ENCODE measurements at regions not wholly inside any gene's neighbourhood (a gene's known extent, or its start where the extent isn't known, plus 50 kb on each side); places are given as distances from the start of the nearest gene placed in this dataset.
"Not testable (repeated sequence)": the region's sequence is repeated elsewhere in the genome, so short reads cannot be mapped to it uniquely, and the experiment has no call there.

- DNase-seq = no peak
These were observed 50.7 kb upstream of the KLF7 start for GRCh38 chr2:207216457-207216856.

DNA sequence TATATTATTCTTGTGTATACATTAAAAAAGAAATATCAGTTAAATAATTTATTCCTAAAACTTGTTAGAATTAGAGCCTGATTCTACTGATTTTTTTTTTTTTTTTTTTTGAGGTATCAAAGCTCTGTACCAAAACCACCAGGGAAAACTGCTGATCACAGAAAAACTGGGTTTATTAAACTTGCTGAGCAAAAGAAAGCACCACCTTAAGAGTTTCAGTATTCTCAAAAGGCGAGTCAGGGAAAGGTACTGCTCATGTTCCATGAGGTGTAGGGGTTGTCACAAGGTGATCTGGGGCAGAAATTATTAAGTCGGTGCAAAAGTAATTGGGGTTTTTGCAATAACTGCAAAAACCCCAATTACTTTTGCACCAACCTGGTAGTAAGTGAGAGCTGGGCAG, 51.7 kb upstream of the KLF7 start:
- DNase-seq = no peak

DNA sequence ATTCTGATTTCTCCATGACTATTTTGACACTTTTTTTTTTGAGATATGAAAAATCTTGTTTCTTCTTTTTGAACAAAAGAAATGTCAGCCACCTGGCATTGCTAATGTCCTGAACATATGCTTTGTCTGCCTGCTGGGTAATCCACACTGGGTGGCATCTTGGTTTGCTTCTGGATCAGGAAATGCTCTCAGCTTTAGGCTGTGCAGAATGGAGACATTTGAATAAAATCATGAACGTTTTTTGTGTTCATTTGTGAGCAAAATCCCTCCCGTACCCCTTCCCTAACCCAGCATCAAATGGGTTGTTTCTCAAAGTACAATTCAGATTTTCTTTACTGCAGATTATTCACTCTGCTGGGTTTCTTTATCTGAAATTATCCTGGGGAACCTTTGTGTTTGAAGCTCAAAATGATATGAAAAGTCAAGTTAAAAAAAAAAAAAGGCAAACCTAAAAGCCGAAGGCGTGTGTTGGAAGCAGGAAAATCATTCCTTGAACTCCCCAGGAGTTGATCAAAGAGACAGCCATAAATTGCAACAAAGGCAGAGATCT, 53.4 kb upstream of the KLF7 start:
- no peak for DNase-seq

- no peak for DNase-seq
These were observed 54.1 kb upstream of the KLF7 start for GRCh38 chr2:207219676-207220501.

DNA sequence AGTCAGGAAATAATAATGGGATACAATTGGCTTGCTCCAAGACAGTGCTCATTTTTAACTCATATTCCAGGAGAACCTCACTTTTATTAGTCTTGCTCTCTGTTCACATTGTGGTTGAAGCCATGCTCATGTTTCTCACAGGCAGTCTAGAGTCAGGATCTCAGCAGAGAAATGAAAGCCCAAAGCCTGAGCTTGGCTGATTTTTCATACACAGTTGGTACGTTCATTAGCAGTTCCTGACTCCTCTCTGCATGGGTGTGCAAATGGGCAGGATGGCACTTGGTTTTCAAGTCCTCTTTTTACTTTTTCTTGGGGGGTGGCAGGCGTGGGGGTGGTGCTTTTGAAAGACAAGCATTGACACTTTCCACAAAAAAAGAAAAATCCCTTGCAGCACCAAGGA, 56.0 kb upstream of the KLF7 start:
- no peak for DNase-seq

GRCh38 chr2:207223051-207223450, 57.3 kb upstream of the KLF7 start:
- no peak for DNase-seq

GRCh38 chr2:207224381-207224780, 58.6 kb upstream of the KLF7 start:
- DNase-seq = no peak

DNA sequence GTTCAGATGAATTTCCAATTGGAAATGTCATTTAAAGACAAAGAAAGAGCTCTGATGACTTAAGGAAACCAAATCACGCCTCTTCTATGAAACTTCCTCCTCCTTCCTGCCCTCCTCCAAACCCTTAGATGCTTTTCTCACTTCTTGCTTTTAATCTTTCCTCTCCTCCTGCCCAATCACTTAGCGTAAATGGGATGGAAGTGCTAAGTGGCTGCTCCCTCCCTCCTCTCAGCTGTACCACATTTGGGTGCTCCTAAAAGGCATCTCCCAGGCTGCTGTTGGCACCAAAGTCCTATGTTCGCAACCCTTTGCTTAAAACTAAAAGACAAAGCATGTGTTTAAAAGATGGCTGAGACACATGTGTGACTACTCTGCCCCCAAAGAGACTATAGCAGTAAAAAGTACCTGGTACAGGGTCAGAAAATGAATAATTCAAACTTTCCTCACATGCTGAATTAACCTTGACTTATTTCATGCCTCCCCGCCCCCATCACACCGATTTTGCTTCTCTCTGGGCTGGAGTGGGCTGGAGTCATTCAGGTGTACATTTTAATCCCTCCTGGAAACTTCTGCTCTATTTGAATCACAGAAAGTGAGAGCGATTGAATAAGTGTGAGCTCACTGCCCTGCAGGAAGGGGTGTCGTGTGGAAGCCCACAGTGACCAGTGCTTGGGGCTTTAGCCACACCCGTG, 59.2 kb upstream of the KLF7 start:
- no peak for DNase-seq

GRCh38 chr2:207225773-207226172, 60.0 kb upstream of the KLF7 start:
- no peak for DNase-seq

DNA sequence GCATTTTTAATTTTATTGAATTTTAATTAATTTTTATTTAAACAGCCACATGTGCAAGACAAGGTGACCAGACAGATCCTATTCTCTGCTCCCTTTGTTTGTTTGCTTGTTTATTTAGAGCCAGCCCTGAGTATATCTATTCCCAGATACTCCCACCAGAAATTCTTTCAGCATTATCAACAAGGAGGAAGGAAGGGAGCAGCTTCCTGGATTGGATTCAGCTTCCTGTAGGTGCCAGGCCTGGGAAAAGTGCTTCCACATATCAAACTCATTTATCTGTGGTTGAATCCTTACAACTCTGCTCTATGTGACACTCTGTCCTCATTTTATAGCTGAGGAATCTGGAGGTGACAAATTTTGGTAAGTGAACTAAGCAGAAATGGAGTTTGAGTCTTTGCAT, 60.5 kb upstream of the KLF7 start:
- DNase-seq = no peak

DNA sequence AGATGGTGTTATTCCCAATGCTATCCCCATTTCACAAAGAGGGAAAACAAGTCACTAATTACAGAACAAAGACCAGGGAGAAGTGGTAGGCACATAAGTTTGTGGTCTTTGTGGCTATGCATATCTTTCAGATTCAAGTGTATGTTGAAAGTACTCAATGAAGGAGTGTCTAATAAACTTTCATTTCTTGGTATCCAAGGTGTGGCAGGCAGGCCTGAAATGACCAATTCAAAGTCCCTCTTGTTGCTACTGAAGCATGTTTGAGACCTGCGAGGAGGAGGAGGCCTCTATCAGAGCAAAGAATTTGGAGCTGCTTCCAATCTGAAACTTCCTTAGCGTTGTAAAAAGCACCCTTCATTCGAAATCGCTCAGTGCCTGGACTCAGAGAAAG, 60.9 kb upstream of the KLF7 start:
- DNase-seq = no peak

DNA sequence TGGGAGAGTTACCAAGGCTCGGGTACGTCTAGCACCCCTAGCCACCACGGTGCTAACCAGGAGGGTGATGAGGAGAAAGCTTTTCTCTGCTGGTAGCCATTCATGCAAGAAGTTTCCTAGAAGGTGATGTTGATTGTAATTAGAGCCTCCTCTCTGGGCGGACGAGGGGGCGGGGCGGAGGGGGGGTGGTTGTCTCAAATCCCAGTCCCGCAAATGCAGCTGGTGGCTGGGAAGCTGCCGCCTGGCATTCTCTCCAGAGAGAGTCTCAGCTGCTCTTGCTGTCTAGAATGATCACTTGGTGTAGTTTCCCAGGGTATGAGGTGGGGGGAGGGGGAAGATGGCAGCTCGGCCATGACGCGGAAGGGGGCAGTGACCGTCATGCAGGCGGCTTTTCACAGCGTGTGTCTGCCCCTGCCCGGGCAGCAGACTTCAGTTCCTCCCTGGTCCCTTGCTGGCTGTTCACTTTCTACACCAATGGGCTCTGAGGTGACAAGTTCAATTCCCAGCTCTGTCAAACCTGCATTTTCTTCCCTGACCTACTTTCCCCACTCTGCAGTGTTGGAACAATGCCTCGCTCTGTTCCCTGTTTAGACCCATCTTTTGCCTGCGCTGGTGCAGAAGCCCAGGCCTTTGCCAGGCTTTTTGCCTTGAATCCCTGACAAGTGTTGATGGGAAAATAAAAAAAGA, 61.5 kb upstream of the KLF7 start:
- DNase-seq = peak; percentile 88

DNA sequence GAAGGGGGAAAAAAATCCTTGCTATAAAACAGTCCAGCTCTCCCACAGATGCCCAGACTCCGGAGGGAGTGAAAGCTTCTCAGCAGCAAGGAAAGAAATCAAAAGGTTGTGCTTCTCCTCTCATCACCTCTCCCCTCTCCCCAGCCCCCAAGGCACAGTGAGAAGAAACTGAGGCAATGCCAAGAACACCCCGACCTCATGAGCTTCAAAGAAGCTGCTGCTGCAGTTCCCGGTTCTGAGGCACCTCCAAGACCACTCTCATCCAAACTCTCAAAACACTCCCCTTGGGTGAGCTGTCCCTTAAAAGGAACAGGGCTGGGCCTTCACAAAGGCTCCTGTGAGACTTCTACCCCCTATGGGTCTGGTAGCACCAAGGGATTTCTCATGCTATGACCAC, 62.0 kb upstream of the KLF7 start:
- DNase-seq = no peak

DNA sequence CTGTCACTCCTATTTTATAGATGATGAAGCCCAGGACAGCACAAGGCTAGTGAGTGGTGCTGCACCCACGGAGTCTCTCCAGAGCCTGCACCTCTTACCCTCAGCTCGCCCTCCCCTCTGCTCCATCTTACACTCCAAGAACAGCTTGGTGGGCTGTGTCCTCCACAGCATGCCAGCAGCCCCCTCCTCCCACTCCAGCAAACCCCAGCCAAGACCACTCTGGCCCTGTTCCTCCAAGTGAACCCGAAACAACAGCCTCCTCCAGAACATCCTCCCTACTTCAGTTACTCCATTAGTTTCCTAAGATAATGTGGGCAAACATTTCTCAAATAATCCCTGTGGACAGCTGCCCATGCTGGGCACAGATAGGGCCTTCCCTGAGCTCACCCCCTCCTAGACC, 62.7 kb upstream of the KLF7 start:
- no peak for DNase-seq

- DNase-seq = no peak
These were observed 63.4 kb upstream of the KLF7 start for GRCh38 chr2:207229161-207229560.

DNA sequence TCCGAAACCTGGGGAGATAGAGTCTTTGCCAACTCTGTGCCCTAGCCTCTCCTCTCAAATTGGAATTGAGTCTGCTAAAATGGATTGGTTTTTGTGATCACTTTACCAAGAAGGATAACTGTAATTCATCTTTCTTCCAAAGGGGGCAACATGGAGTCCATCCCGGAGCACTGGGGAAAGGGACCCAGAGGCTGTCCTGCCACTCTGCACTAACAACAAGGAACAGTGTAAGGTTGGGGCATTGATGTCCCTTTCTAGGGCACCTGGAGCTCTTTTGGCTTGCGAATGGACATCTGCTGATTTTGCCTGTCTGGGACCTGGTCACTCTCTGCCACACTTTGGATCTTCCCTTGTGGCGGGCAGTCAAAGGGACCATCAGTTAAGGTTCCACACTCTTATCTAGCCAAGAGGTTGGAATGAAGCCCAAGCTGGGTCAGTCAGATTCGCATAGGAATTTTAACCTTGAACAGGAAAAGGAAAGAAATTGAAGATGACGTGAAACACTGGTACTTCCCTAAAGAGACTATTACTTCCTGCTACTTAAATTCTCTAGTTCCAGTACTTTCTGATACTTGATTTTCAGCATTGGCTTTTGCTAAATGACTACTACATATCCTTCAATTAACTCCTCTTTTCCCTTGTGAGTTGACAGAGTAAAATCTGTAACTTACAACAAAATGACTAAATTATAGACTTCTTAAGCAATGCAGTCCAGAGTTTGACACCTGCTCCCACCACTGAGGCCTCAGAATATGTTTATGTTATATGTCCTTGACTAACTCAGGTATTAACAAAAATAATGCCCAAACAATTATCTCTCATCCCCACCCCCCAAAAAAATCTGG, 64.7 kb upstream of the KLF7 start:
- DNase-seq = no peak

DNA sequence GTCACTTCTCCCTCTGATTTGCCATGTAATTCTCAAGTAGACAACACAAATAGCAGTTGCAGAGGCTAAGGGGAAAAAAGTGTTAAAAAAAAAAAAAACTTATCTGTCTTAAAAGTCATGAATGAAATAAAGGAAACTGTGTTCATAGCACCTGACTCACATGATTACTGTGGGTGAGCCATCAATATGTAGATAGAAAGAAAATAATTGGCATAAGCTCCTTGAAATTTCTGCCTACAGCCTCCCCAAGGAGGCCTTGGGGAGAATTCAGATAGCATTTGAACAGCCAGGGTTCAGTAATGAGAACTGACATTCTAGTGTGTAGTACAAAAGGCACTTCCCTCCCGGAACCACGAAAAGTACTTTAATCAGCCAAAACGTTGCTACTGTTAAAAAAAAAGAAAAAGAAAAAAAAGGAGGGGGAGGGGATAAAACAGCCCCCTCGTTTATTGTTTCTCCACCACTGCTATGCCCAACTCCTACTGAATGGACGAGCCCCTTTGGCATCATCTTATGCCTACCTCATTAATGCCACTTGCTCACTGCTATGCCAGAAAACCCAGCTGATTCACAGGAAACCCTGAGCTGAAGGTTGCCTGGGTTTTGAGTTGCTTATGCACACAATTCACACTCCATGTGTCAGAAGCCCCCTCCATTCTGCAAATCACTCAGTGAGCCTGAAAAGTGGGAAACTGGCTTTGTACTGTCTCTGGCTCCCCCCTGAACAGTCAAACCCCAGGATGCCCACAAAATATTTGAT, 65.5 kb upstream of the KLF7 start:
- no peak for DNase-seq

DNA sequence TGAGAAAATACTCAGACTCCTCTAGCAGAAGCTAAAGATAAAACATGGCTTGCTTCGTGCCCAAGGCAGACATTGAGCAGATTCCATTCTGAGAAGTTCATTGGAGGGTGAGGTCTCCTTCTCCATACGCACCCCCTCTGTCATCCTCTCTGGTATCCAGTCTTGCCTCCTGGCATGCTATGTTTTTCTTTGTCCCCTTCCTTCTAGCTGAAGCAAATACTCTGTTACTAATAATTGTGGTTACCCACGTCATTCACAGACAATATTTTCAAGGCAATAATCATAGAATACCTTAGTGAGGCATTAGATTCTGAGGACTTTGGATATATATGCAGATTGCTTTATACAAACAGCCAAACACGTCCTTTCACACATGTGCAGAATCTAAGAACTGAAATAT, 66.2 kb upstream of the KLF7 start:
- no peak for DNase-seq

- not testable (repeated sequence) for DNase-seq
These were observed 67.4 kb upstream of the KLF7 start for GRCh38 chr2:207233141-207233540.

- no peak for DNase-seq
These were observed 68.0 kb upstream of the KLF7 start for GRCh38 chr2:207233731-207234130.

DNA sequence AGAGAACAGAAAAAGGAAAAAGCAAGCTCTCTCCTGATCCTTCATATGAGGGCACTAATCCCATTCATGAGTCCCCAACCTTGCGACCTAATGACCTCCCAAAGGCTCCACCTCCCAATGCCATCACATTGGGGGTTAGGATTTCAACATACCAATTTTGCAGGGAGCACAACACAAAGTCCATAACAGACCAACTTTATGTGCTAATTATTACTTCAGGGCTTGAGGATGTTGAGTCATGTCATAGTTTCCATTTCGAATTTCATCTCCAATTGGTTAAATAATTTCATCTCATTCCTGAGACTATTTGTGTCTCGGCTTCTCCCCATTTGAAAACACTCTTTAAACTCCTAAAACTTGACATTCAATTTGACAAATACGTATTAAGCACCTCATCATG, 69.9 kb upstream of the KLF7 start:
- DNase-seq = no peak

Data from renal pelvis (tissue), 1 donor.